Stimulated activated CD4-positive, alpha-beta T cell treated with anti-CD3 and anti-CD28 coated beads, TNF-alpha, amount 100 ng/mL, for 4 hours (primary cell): ENCODE measurements at regions not wholly inside any gene's neighbourhood (a gene's known extent, or its start where the extent isn't known, plus 50 kb on each side); places are given as distances from the start of the nearest gene placed in this dataset.

Experiments
- DNase-seq, 3 experiments: peaks; one replicate each; pipeline ENCODE4 v3.0.0-alpha.2; 2020; ENCODE audit warnings: low read depth in 3 of 3

- no peak for DNase-seq
Measured at GRCh38 chr10:128871671-128872231, 595.3 kb upstream of the MGMT start.

- DNase-seq = no peak
Measured at GRCh38 chr10:128873411-128874054, 593.5 kb upstream of the MGMT start.

GRCh38 chr10:128874331-128874730 is 592.7 kb upstream of the MGMT start:
- no peak for DNase-seq

- DNase-seq = no peak
Measured at GRCh38 chr10:128875030-128875744, 591.9 kb upstream of the MGMT start.

GRCh38 chr10:128875956-128876736 is 590.9 kb upstream of the MGMT start:
- no peak for DNase-seq

- no peak for DNase-seq
Measured at GRCh38 chr10:128877141-128877540, 589.9 kb upstream of the MGMT start.

GRCh38 chr10:128877936-128878335 is 589.1 kb upstream of the MGMT start:
- DNase-seq = no peak

GRCh38 chr10:128879030-128879429 is 588.0 kb upstream of the MGMT start:
- DNase-seq = no peak

- no peak for DNase-seq
Measured at GRCh38 chr10:128879441-128880140, 587.5 kb upstream of the MGMT start.

- DNase-seq = no peak
Measured at GRCh38 chr10:128880159-128880725, 586.8 kb upstream of the MGMT start.

- no peak for DNase-seq
Measured at GRCh38 chr10:128881086-128881485, 586.0 kb upstream of the MGMT start.

- DNase-seq = no peak
Measured at GRCh38 chr10:128883231-128884032, 583.6 kb upstream of the MGMT start.

- DNase-seq = no peak
Measured at GRCh38 chr10:128884033-128884425, 583.0 kb upstream of the MGMT start.

GRCh38 chr10:128884496-128885072 is 582.5 kb upstream of the MGMT start:
- DNase-seq = no peak

GRCh38 chr10:128885573-128886555 is 581.2 kb upstream of the MGMT start:
- DNase-seq = no peak

- no peak for DNase-seq
Measured at GRCh38 chr10:128887856-128888255, 579.2 kb upstream of the MGMT start.

- no peak for DNase-seq
Measured at GRCh38 chr10:128892005-128892404, 575.0 kb upstream of the MGMT start.

GRCh38 chr10:128894641-128895040 is 572.4 kb upstream of the MGMT start:
- DNase-seq = no peak

- DNase-seq = no peak
Measured at GRCh38 chr10:128895473-128895872, 571.6 kb upstream of the MGMT start.
